ENCODE measurements at regions not wholly inside any gene's neighbourhood (a gene's known extent, or its start where the extent isn't known, plus 50 kb on each side); places are given as distances from the start of the nearest gene placed in this dataset.

DNA sequence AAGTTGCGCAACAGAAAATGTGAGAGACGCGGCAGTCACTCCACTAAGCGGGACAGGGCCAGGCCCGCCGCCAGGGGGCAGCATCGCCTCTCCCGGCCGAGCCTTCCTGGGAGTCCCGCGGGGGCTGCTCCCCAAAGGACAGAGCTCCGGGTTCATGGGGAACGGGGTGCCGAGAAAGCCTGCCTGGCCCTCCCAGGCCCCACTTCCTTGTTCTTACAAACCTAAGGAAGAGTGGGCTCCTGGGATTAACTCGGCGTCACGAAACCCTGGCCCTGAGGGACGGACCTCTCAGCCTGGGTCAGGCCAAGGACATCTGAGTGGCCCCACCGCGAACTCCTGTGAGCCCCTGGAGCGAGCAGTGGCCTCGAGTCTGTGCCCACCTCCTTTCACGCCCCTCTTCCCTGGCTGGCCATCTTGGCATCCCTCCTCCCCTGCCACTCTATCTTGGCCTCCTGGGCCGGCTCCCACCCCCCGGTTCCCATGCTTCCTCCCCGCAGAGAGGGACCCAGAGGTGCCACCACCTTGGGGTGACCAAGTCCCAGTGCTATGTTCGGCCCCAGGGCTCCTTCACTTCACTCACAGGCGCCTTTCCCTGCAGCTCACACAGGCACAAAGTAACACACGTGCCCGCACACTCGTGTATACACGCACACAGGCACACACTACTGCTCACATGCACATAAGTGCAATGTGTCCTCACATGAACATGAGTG, 99.9 kb upstream of the FGF3 start:
- DNase-seq = peak; percentile 80

- peak; percentile 25 for DNase-seq
Measured at GRCh38 chr11:69919659-69920344, 100.6 kb upstream of the FGF3 start.

- peak; percentile 21 for DNase-seq
Measured at GRCh38 chr11:69920345-69921127, 101.3 kb upstream of the FGF3 start.

DNA sequence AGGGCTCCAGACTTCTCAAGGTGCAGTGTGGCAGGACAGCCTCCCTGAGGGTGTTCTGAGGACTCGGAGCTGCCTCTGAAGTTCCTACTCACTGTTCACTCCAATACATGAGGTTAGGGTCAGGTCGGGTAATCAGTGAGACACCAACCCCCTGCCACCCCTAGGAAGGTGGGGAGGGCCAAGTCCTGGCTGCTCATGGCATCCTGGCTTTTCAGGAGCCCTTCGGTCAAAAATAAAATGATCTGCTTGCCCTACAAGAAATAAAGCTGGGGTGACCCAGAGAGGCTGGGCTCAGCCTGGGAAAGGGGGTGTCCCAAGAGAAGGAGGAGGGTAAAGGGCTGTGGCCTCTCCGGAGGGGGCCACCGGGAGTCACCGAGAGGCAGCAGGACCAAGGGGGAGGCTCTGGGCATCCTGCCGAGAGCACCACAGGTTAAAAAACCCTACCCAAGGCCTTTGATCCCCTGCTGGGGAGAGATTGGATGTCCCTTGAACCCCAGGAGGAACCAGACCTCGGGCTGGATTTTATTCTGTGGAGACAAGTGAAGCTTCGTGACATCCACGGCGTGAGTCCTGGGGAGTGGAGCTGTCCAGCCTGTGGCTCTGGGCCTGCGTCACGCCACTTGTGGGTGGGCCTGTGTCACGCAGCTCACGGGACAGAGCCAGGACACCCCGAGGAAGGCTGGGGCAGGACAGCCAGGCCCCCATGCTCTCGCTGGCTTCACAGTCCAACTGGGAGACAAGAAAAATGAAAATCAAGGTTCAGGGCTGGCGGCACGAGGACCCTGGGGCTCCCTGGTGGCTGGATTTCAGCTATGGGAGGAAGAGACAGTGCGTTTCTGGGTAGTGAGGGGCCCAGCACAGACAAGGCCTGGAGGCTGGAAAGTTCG, 102.2 kb upstream of the FGF3 start:
- no peak for DNase-seq

DNA sequence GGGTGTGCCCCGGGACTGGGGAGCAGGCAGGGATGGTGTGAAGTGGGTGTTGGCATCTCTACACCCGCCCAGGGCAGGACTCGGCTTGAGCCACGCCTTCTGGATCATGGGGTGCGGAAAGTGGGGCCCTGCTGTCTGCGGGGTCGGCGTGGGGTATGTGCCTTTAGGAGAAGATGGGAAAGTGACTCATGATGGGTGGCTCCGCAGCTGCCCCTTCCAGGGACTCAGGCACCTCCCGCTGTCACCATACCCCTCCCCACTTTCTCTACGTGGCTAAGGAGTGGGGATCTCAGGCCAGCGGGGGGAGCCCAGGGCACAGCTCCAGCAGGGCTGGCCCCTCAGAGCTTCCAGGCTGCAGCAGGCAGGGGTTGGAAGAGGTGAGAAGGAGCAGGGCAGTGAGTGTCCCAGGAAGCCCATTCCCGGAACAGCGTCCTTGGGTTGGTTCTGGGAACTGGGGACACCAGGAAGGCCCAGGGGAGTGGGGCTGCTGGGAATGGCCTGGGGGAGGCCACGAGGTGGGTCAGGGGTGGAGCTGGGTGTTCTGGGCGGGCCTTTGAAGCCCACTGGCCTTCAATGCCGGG, 102.9 kb upstream of the FGF3 start:
- DNase-seq = no peak

GRCh38 chr11:69922596-69923111, 103.4 kb upstream of the FGF3 start:
- DNase-seq = no peak

GRCh38 chr11:69923196-69923595, 104.0 kb upstream of the FGF3 start:
- no peak for DNase-seq

DNA sequence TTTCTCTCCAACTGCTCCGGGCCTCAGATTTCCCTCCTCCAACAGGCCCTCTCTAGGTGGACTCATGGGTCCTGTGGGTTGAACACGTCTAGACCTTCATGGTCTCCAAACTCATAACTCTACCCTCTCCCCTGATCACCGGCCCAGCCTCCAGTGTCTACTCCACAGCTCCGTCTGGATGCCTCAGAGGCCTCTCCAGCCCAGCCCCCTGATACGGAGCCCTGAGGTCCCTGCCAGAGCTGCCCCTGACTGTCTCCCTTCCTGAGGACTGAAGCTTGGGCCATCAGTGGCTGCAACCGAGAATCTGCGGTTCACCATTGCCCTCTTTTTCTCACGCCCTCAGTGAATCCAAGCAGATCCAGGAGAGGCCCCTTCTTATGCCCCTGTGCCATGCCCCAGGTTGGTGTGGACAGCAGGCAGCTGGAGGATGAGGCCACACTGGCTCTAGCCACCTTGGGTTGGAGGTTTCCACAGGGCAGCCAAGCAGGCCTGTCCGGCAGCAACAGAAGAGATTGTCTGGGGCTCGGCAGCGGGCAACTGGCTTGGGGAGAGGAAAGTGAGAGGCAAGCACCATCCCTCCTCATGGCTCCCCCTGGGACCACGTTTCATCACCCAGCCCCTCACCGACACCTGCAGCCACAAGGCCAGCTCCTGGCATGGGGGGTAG, 104.6 kb upstream of the FGF3 start:
- DNase-seq = no peak

DNA sequence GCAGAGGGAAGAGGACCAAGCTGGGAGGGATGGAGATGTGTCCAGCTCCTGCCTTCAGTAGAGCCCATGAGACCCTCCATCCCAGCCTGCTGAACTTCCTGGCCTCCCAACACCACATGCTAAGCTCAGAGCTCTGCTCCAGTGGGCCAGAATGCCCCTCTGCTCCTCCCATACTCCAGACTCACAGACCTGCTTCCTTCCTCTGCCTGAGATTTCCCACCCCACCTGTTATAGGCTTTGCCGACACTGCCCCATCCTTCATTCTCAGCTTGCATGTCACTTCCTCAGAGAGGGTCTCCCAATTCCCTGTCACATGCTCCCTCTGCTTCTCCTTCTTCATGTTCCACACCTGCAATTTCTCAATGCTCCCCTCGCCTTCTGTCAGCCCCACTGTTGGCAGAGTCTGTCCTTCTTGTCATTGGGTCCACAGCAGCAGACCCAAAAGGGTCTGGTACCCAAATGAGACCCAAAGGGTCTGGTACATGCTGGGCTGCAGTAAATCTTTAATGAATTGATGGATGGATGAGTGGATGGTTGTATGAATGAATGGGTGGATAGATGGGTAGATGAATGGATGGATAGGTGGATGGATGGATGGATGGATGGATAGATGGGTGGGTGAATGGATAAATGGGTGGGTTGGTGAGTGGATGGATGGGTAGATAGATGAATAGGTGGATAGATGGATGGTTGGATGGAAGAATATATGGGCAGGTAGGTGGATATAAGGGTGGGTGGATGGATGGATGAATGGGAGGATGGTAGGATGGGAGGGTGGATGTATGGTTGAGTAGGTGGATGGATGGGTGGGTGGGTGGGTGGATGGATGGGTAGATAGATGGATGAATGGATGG, 105.3 kb upstream of the FGF3 start:
- DNase-seq = no peak

DNA sequence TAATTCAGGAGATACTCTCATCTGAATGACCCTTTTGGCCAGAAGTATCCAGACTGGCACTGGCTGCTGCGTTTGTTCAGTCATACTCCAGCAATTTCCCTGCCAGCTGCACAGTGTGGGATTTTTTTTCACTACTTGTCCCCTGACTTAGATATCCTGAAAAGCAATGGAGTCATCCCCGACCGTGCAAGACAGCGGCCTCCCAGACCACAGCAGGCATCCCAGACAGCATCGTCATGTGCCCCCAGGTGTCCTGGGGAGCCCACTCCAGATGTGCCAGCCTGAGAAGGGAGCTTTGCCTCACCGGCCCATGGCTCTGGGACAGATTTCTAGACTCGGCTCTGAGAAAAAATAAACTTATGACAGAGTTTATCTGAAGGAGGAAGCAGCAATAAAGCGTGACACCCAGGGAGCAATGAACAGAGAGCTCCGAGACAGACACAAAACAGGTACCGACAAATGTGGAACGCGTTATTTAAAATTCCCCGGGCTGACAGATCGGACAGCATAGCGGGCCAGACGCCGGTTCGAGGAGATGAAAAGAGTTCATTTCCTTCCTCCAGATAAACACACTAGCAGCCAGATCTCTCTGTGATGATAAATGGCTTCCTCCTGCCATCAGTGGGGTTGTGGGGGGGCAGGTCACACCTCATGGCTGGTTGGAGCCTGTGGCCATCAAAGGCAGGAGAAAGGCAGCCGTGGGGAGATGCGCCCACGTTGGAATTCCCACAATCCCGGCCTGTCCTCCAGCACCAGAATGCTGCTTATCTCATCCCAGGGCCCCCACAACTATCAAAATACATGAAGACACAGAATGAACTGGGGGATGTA, 106.4 kb upstream of the FGF3 start:
- DNase-seq = no peak

GRCh38 chr11:69926376-69927050, 107.3 kb upstream of the FGF3 start:
- no peak for DNase-seq

GRCh38 chr11:69928121-69928520, 108.9 kb upstream of the FGF3 start:
- no peak for DNase-seq

DNA sequence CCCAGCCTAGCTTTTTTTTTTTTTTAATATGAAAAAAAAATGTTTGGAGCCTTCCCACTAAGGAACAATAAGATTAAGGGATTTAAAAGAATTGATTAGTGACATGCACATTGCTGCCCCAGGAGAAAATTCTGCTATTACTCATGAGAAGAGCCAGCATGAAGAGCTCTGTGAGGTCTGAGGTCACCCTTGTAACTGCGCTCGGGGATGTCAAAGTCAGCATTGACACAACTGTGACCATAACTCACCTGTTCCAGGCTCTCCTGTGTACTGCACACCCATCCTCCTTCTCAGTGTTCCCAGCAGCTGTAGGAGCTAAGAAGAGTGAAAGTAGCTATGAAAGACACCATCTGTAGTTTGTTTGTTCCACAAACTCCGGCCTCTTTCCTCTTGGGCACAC, 109.8 kb upstream of the FGF3 start:
- DNase-seq = no peak

DNA sequence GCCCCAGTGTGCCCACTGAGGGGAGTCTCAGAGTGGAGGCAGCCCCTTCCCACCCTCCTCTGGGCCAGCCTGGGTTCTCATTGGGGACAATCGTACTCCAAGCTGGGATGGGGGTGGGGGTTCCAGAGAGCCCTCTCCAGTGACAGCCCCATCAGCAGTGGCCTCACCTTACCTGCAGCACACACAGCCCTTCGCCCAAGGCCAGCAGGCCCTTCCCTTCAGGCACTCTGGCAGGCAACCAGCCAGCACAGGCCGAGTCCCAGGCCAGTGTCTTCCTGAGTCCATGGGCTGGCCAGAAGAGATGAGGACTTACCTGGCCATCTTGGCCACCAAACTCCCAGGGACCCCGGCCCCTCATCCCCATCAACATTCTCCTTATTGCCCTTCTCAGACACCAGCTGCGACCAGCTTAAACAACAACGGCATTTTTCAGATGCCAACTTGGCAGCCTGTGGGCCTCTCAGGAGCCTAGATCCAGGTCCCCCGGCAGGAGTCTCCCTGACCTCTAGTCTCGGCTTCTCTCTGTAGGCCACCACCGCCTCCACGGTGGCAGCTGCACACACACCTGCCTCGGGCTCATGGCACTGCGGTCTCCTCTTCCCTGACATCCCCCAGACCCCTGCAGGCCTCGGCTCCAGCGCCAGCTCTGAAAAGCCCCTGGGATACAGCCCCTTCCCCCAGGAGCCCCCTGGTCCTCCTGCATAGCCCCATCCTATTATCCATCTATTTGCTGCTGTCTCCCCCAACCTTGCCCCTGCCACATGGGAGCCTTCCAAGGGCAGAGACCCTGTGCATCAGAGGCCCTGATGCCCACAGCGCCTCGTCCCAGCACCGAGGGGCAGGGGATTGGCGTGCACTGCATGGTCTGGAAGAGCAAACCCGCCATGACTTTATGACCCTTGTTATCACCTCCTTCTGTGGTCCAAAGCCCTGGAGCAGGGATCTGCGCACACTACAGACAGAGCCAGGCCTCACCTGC, 111.2 kb upstream of the FGF3 start:
- no peak for DNase-seq

- no peak for DNase-seq
Measured at GRCh38 chr11:69931060-69931910, 112.1 kb upstream of the FGF3 start.

GRCh38 chr11:69931994-69932910, 113.0 kb upstream of the FGF3 start:
- DNase-seq = no peak
